HG03442 (cell line): ENCODE measurements at regions not wholly inside any gene's neighbourhood (a gene's known extent, or its start where the extent isn't known, plus 50 kb on each side); places are given as distances from the start of the nearest gene placed in this dataset.

Experiments used
- ATAC-seq: cut with Tn5 transposase; IDR thresholded peaks from one replicate; pipeline ENCODE4 v1.9.1; 2021; ENCODE audit warnings: mild to moderate bottlenecking, moderate library complexity; ENCODE audit not compliant: unreplicated experiment

GRCh38 chr17:77706938-77707337 lies 251.6 kb upstream of the TNRC6C start:
- ATAC-seq = no peak

- no peak for ATAC-seq
These were observed 251.0 kb upstream of the TNRC6C start for GRCh38 chr17:77707546-77707945.

- ATAC-seq = no peak
These were observed 250.5 kb upstream of the TNRC6C start for GRCh38 chr17:77708049-77708448.

- ATAC-seq = no peak
These were observed 249.6 kb upstream of the TNRC6C start for GRCh38 chr17:77708936-77709335.

- no peak for ATAC-seq
These were observed 248.9 kb upstream of the TNRC6C start for GRCh38 chr17:77709594-77709993.

GRCh38 chr17:77712578-77712977 lies 245.9 kb upstream of the TNRC6C start:
- ATAC-seq = no peak

GRCh38 chr17:77716289-77716926 lies 242.1 kb upstream of the TNRC6C start:
- no peak for ATAC-seq

- no peak for ATAC-seq
These were observed 240.4 kb upstream of the TNRC6C start for GRCh38 chr17:77717941-77718668.

GRCh38 chr17:77718669-77718961 lies 239.9 kb upstream of the TNRC6C start:
- no peak for ATAC-seq

- ATAC-seq = no peak
These were observed 238.7 kb upstream of the TNRC6C start for GRCh38 chr17:77719806-77720205.

- no peak for ATAC-seq
These were observed 237.3 kb upstream of the TNRC6C start for GRCh38 chr17:77720946-77721845.

GRCh38 chr17:77721846-77722160 lies 236.7 kb upstream of the TNRC6C start:
- ATAC-seq = no peak

- no peak for ATAC-seq
These were observed 236.1 kb upstream of the TNRC6C start for GRCh38 chr17:77722366-77722765.

- no peak for ATAC-seq
These were observed 235.2 kb upstream of the TNRC6C start for GRCh38 chr17:77723071-77723908.

GRCh38 chr17:77723909-77724875 lies 234.3 kb upstream of the TNRC6C start:
- no peak for ATAC-seq

GRCh38 chr17:77724876-77725615 lies 233.5 kb upstream of the TNRC6C start:
- no peak for ATAC-seq

- ATAC-seq = no peak
These were observed 232.7 kb upstream of the TNRC6C start for GRCh38 chr17:77725846-77726245.

- ATAC-seq = no peak
These were observed 231.9 kb upstream of the TNRC6C start for GRCh38 chr17:77726549-77727006.

GRCh38 chr17:77727037-77727615 lies 231.4 kb upstream of the TNRC6C start:
- no peak for ATAC-seq
